Suprapubic skin (tissue), 4 donors: ENCODE measurements at regions not wholly inside any gene's neighbourhood (a gene's known extent, or its start where the extent isn't known, plus 50 kb on each side); places are given as distances from the start of the nearest gene placed in this dataset.

Source experiments
- DNase-seq, 2 donors: peaks; one replicate each; pipeline ENCODE4 v3.0.0-alpha.2; 2019; ENCODE audit warnings: low spot score in 2 of 2
- H3K27ac ChIP-seq: fragments of 200-600 bp; sonication (generic); one replicate; pipeline ENCODE4 v1.5.1; 2019
- H3K27me3 ChIP-seq: fragments of 200-600 bp; sonication (generic); one replicate; pipeline ENCODE4 v1.5.1; 2019
- H3K36me3 ChIP-seq: fragments of 200-600 bp; sonication (generic); one replicate; pipeline ENCODE4 v1.5.1; 2019
- H3K4me1 ChIP-seq: fragments of 200-600 bp; sonication (generic); one replicate; pipeline ENCODE4 v1.5.1; 2019
- H3K4me3 ChIP-seq: fragments of 200-600 bp; sonication (generic); one replicate; pipeline ENCODE4 v1.5.1; 2019; ENCODE audit warnings: mild to moderate bottlenecking
- H3K9me3 ChIP-seq: fragments of 200-600 bp; sonication (generic); one replicate; pipeline ENCODE4 v1.5.1; 2019
- CTCF ChIP-seq, 2 donors: fragments of 200-600 bp in 1 of 2; fragments of 450-650 bp in 1 of 2; sonication (generic) in 1 of 2; IDR thresholded peaks; one replicate each; pipeline ENCODE4 v1.5.1; 2016 to 2019; ENCODE audit warnings: antibody characterized with exemption in 2 of 2, mild to moderate bottlenecking in 1 of 2, moderate library complexity in 1 of 2
- EP300 ChIP-seq: sonication (generic); formaldehyde crosslinking; IDR thresholded peaks from one replicate; pipeline ENCODE4 v1.6.1; 2017; ENCODE audit warnings: antibody characterized with exemption
- POLR2A ChIP-seq, 2 donors: fragments of 450-650 bp; IDR thresholded peaks; one replicate each; pipeline ENCODE4 v1.6.1; 2017; ENCODE audit warnings: antibody characterized with exemption in 2 of 2, mild to moderate bottlenecking in 2 of 2, moderate library complexity in 2 of 2
- POLR2AphosphoS5 ChIP-seq, 3 donors: sonication (generic); formaldehyde crosslinking; IDR thresholded peaks; one replicate each; pipeline ENCODE4 v1.6.1; 2017; ENCODE audit warnings: antibody characterized with exemption in 3 of 3
- WGBS: methylation state at CpG from one replicate; pipeline ENCODE4 v1.1.5; 2018; 5-methylcytosine and 5-hydroxymethylcytosine counted together

- Histone ChIP-seq H3K4me3 (no peak overlapping the region), H3K9me3 (no peaks in the 10 kb centered on the region), H3K36me3 (no peaks in the 10 kb centered on the region), H3K4me1 (no peaks in the 10 kb centered on the region), H3K27me3 (no peaks in the 10 kb centered on the region), H3K27ac (no peak overlapping the region)
- no peak for TF ChIP-seq POLR2A (IDR thresholded peaks at IDR 0.05)
- TF ChIP-seq CTCF (IDR thresholded peaks at IDR 0.05): no peak
- no peak for TF ChIP-seq POLR2AphosphoS5 (IDR thresholded peaks at IDR 0.05)
- TF ChIP-seq EP300: no peak
- WGBS: 82% methylated on average over 2 of the region's 2 CpGs
- no peak for DNase-seq
Observed at GRCh38 chr3:132773071-132773619, 50.9 kb upstream of the NPHP3 start.

- no peak overlapping the region for H3K27ac ChIP-seq
- no peaks in the 10 kb centered on the region for H3K9me3 ChIP-seq
- no peaks in the 10 kb centered on the region for H3K27me3 ChIP-seq
- no peaks in the 10 kb centered on the region for H3K4me1 ChIP-seq
- no peaks in the 10 kb centered on the region for H3K36me3 ChIP-seq
- TF ChIP-seq EP300: no peak
- TF ChIP-seq CTCF (IDR thresholded peaks at IDR 0.05): no peak
- no peak for TF ChIP-seq POLR2A (IDR thresholded peaks at IDR 0.05)
- TF ChIP-seq POLR2AphosphoS5 (IDR thresholded peaks at IDR 0.05): no peak
- no peak for DNase-seq
- H3K4me3 ChIP-seq: no peak overlapping the region
Observed at GRCh38 chr3:132772252-132772651, 50.0 kb upstream of the NPHP3 start.
